Activated naive CD4-positive, alpha-beta T cell treated with anti-CD3 and anti-CD28 coated beads, Interleukin-2, amount 10 ng/mL, durations not matched to agents 7 days and 5 days (primary cell): ENCODE measurements at regions not wholly inside any gene's neighbourhood (a gene's known extent, or its start where the extent isn't known, plus 50 kb on each side); places are given as distances from the start of the nearest gene placed in this dataset.
"Not testable (repeated sequence)": the region's sequence is repeated elsewhere in the genome, so short reads cannot be mapped to it uniquely, and the experiment has no call there.

Source experiments
- CTCF ChIA-PET: fragments of 350-600 bp; sonication (Branson Sonifier 250); formaldehyde crosslinking; loops from one replicate; lab custom pipeline; 2021; ENCODE audit warnings: antibody characterized with exemption; lab: Charles Lee
- DNase-seq: peaks from one replicate; pipeline ENCODE4 v3.0.0-alpha.2; 2020
- H3K27ac Mint-ChIP-seq: one replicate; pipeline ENCODE4 v1.8.0; 2021; ENCODE audit warnings: mild to moderate bottlenecking, moderate library complexity, mixed read lengths
- H3K27me3 Mint-ChIP-seq: one replicate; pipeline ENCODE4 v1.8.0; 2021; ENCODE audit warnings: mild to moderate bottlenecking, mixed read lengths
- H3K36me3 Mint-ChIP-seq: one replicate; pipeline ENCODE4 v1.8.0; 2021; ENCODE audit warnings: mixed read lengths
- H3K4me1 Mint-ChIP-seq: one replicate; pipeline ENCODE4 v1.8.0; 2021; ENCODE audit warnings: mixed read lengths
- H3K4me3 Mint-ChIP-seq: one replicate; pipeline ENCODE4 v1.8.0; 2021; ENCODE audit warnings: mild to moderate bottlenecking, moderate library complexity, mixed read lengths
- H3K9me3 Mint-ChIP-seq: one replicate; pipeline ENCODE4 v1.8.0; 2021; ENCODE audit warnings: mixed read lengths

- no peaks in the 10 kb centered on the region for H3K27me3 Mint-ChIP-seq
- no peak overlapping the region for H3K4me3 Mint-ChIP-seq
Measured at GRCh38 chr6:82484737-82485626, 121.4 kb downstream of the TPBG start.

GRCh38 chr6:82487895-82488294 is 124.3 kb downstream of the TPBG start:
- peaks cover 9% of the 10 kb centered on the region for H3K9me3 Mint-ChIP-seq
- no peak for DNase-seq
- no peaks in the 10 kb centered on the region for H3K36me3 Mint-ChIP-seq
- no peak overlapping the region for H3K27ac Mint-ChIP-seq
- no peak overlapping the region for H3K4me3 Mint-ChIP-seq
- H3K4me1 Mint-ChIP-seq = no peaks in the 10 kb centered on the region
- H3K27me3 Mint-ChIP-seq = no peaks in the 10 kb centered on the region
- CTCF ChIA-PET = no interaction called here

More at GRCh38 chr6:82484737-82485626, 121.4 kb downstream of the TPBG start:
- no peak for DNase-seq
- no peak overlapping the region for H3K27ac Mint-ChIP-seq
- H3K4me1 Mint-ChIP-seq = no peaks in the 10 kb centered on the region
- H3K9me3 Mint-ChIP-seq = peaks cover 8% of the 10 kb centered on the region
- H3K36me3 Mint-ChIP-seq = no peaks in the 10 kb centered on the region
- CTCF ChIA-PET = no interaction called here

GRCh38 chr6:82488403-82488802 is 124.8 kb downstream of the TPBG start:
- no peak overlapping the region for H3K27ac Mint-ChIP-seq
- CTCF ChIA-PET = no interaction called here
- H3K36me3 Mint-ChIP-seq = no peaks in the 10 kb centered on the region
- no peaks in the 10 kb centered on the region for H3K4me1 Mint-ChIP-seq
- no peak for DNase-seq
- peaks cover 9% of the 10 kb centered on the region for H3K9me3 Mint-ChIP-seq
- H3K4me3 Mint-ChIP-seq = no peak overlapping the region
- no peaks in the 10 kb centered on the region for H3K27me3 Mint-ChIP-seq

GRCh38 chr6:82492134-82492533 is 128.5 kb downstream of the TPBG start:
- no peak for DNase-seq
- Mint-ChIP-seq H3K4me3 (no peak overlapping the region), H3K36me3 (no peaks in the 10 kb centered on the region), H3K27ac (no peak overlapping the region), H3K4me1 (no peaks in the 10 kb centered on the region), H3K9me3 (peaks cover 4% of the 10 kb centered on the region), H3K27me3 (no peaks in the 10 kb centered on the region)
- CTCF ChIA-PET = no interaction called here

GRCh38 chr6:82493467-82493866 is 129.8 kb downstream of the TPBG start:
- Mint-ChIP-seq H3K27ac (no peak overlapping the region), H3K27me3 (no peaks in the 10 kb centered on the region), H3K36me3 (no peaks in the 10 kb centered on the region), H3K9me3 (peaks cover 4% of the 10 kb centered on the region), H3K4me3 (no peak overlapping the region), H3K4me1 (no peaks in the 10 kb centered on the region)
- CTCF ChIA-PET = no interaction called here
- DNase-seq = no peak

GRCh38 chr6:82494367-82494766 is 130.8 kb downstream of the TPBG start:
- Mint-ChIP-seq H3K27ac (no peak overlapping the region), H3K27me3 (no peaks in the 10 kb centered on the region)

GRCh38 chr6:82501901-82502300 is 138.3 kb downstream of the TPBG start:
- H3K4me3 Mint-ChIP-seq, H3K27ac Mint-ChIP-seq, CTCF ChIA-PET, H3K9me3 Mint-ChIP-seq, H3K27me3 Mint-ChIP-seq, H3K36me3 Mint-ChIP-seq, DNase-seq, H3K4me1 Mint-ChIP-seq: not testable (repeated sequence)

More at GRCh38 chr6:82494367-82494766, 130.8 kb downstream of the TPBG start:
- Mint-ChIP-seq H3K4me1 (no peaks in the 10 kb centered on the region), H3K36me3 (no peaks in the 10 kb centered on the region), H3K4me3 (no peak overlapping the region), H3K9me3 (peaks cover 4% of the 10 kb centered on the region)
- DNase-seq = no peak
- CTCF ChIA-PET = no interaction called here

- Mint-ChIP-seq H3K27ac (no peak overlapping the region), H3K9me3 (no peaks in the 10 kb centered on the region), H3K27me3 (no peaks in the 10 kb centered on the region), H3K36me3 (no peaks in the 10 kb centered on the region), H3K4me1 (no peaks in the 10 kb centered on the region), H3K4me3 (no peak overlapping the region)
- DNase-seq = no peak
- CTCF ChIA-PET = no interaction called here
Measured at GRCh38 chr6:82506526-82506925, 142.9 kb downstream of the TPBG start.

GRCh38 chr6:82507112-82507511 is 143.5 kb downstream of the TPBG start:
- H3K36me3 Mint-ChIP-seq = no peaks in the 10 kb centered on the region
- no peak for DNase-seq
- CTCF ChIA-PET = no interaction called here
- no peaks in the 10 kb centered on the region for H3K4me1 Mint-ChIP-seq
- H3K9me3 Mint-ChIP-seq = no peaks in the 10 kb centered on the region
- H3K4me3 Mint-ChIP-seq = no peak overlapping the region
- no peaks in the 10 kb centered on the region for H3K27me3 Mint-ChIP-seq
- H3K27ac Mint-ChIP-seq = no peak overlapping the region

- CTCF ChIA-PET = no interaction called here
- DNase-seq = no peak
- no peaks in the 10 kb centered on the region for H3K36me3 Mint-ChIP-seq
Measured at GRCh38 chr6:82511546-82511945, 147.9 kb downstream of the TPBG start.

GRCh38 chr6:82517896-82518295 is 154.3 kb downstream of the TPBG start:
- H3K27me3 Mint-ChIP-seq, DNase-seq, H3K9me3 Mint-ChIP-seq, H3K4me3 Mint-ChIP-seq, H3K4me1 Mint-ChIP-seq, H3K36me3 Mint-ChIP-seq, H3K27ac Mint-ChIP-seq, CTCF ChIA-PET: not testable (repeated sequence)

More at GRCh38 chr6:82511546-82511945, 147.9 kb downstream of the TPBG start:
- Mint-ChIP-seq H3K27me3 (no peaks in the 10 kb centered on the region), H3K4me3 (no peak overlapping the region), H3K27ac (no peak overlapping the region), H3K4me1 (no peaks in the 10 kb centered on the region), H3K9me3 (peaks cover 9% of the 10 kb centered on the region)

- no peak overlapping the region for H3K27ac Mint-ChIP-seq
- no peaks in the 10 kb centered on the region for H3K36me3 Mint-ChIP-seq
- CTCF ChIA-PET = no interaction called here
- H3K27me3 Mint-ChIP-seq = no peaks in the 10 kb centered on the region
- H3K4me3 Mint-ChIP-seq = no peak overlapping the region
- no peak for DNase-seq
- H3K9me3 Mint-ChIP-seq = peaks cover 2% of the 10 kb centered on the region
- no peaks in the 10 kb centered on the region for H3K4me1 Mint-ChIP-seq
Measured at GRCh38 chr6:82521369-82521768, 157.8 kb downstream of the TPBG start.

GRCh38 chr6:82521861-82522260 is 158.2 kb downstream of the TPBG start:
- Mint-ChIP-seq H3K9me3 (no peaks in the 10 kb centered on the region), H3K4me1 (no peaks in the 10 kb centered on the region), H3K27me3 (no peaks in the 10 kb centered on the region), H3K36me3 (no peaks in the 10 kb centered on the region), H3K27ac (no peak overlapping the region), H3K4me3 (no peak overlapping the region)
- DNase-seq = no peak
- CTCF ChIA-PET = no interaction called here

GRCh38 chr6:82524031-82524430 is 160.4 kb downstream of the TPBG start:
- no peaks in the 10 kb centered on the region for H3K36me3 Mint-ChIP-seq
- no peak overlapping the region for H3K27ac Mint-ChIP-seq
- CTCF ChIA-PET = no interaction called here
- H3K9me3 Mint-ChIP-seq = peaks cover 3% of the 10 kb centered on the region
- no peak for DNase-seq
- no peak overlapping the region for H3K4me3 Mint-ChIP-seq
- H3K27me3 Mint-ChIP-seq = no peaks in the 10 kb centered on the region
- no peaks in the 10 kb centered on the region for H3K4me1 Mint-ChIP-seq

GRCh38 chr6:82525775-82526495 is 162.3 kb downstream of the TPBG start:
- CTCF ChIA-PET = no interaction called here

More at GRCh38 chr6:82525775-82526495, 162.3 kb downstream of the TPBG start:
- Mint-ChIP-seq H3K4me1 (no peaks in the 10 kb centered on the region), H3K27ac (no peak overlapping the region), H3K27me3 (no peaks in the 10 kb centered on the region), H3K4me3 (no peak overlapping the region), H3K36me3 (no peaks in the 10 kb centered on the region), H3K9me3 (peaks cover 3% of the 10 kb centered on the region)
- DNase-seq = no peak
